Fibroblast of skin of abdomen (primary cell): ENCODE measurements at regions not wholly inside any gene's neighbourhood (a gene's known extent, or its start where the extent isn't known, plus 50 kb on each side); places are given as distances from the start of the nearest gene placed in this dataset.

ENCODE experiments used
- DNase-seq: peaks from one replicate; pipeline ENCODE4 v3.0.0-alpha.2; 2013

- DNase-seq, result no peak
Measured at GRCh38 chr6:134117409-134117808, 65.0 kb upstream of the SLC2A12 start.

DNA sequence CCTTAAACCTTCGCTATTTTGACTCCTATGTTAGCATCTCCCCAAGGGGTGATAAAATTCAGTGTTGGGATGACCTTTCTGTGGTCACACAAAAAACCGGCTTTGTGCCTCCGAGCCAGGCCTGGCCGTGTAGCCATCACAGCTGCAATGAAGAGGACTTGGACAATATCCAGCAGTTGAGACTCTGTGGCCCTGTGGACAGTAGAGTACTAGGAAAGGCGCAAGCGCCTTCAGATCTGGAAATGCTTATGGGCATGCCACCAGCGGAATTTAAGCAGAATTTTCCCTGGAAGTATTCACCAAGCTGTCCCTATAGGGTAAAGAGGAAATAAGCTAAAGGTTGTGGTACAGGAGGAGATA lies 63.3 kb upstream of the SLC2A12 start:
- no peak for DNase-seq

DNA sequence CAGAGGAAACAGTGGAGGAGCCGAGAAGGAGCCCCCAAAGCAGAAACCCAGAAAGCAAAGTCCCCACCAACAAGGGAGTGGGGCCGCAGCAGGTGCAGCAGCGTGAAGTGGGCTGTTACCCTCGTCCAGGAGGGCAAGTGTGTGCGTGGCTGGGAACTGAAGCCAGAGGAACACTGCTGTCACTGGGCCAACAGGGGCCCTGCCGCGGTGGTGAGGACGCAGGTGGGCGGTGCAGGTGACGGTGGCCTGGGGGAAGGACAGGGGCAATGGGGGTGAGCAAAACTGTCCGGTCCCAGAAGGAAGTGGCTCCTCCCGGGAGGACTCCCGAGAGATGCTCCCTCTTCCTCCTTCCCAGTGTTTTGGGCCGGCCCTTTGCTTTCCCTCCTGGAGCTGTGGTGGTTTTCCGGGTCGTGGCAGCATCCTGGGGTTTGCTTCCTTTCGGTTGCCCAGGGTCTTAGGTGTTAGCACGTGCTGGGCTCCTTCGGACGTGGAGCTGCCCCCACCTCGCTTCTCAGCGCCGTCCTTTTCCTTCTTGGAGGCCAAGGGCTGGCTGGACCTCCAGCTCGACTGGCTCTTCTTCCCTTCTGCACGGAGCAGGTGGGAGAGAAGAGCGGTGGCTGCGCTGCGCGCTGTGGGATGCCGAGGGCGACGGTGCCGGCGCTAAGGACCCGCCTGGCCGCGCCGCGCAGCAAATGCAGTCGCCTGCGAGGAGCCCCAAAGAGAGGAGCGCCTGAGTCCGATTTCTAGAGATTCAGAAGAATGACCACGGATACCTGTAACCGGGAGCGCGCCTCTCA lies 62.7 kb upstream of the SLC2A12 start:
- DNase-seq, result no peak

- no peak for DNase-seq
Measured at GRCh38 chr6:134114489-134114888, 62.1 kb upstream of the SLC2A12 start.

DNA sequence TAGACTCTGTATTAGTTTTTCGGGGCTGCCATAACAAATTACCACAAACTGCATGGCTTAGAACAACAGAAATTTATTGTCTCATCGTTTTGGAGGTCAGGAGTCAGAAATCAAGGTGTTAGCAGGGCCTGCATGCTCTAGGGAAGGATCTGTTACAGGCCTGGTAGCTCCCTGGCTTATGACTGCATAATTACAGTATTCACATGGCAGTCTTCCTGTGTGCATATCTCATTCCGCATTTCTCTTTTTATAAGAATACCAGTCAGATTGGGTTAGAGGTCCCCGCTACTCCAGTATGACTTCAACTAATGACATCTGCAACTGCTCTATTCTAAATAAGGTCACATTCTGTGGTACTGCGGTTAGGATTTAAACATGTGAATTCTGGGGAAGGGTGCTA lies 59.3 kb upstream of the SLC2A12 start:
- no peak for DNase-seq

DNA sequence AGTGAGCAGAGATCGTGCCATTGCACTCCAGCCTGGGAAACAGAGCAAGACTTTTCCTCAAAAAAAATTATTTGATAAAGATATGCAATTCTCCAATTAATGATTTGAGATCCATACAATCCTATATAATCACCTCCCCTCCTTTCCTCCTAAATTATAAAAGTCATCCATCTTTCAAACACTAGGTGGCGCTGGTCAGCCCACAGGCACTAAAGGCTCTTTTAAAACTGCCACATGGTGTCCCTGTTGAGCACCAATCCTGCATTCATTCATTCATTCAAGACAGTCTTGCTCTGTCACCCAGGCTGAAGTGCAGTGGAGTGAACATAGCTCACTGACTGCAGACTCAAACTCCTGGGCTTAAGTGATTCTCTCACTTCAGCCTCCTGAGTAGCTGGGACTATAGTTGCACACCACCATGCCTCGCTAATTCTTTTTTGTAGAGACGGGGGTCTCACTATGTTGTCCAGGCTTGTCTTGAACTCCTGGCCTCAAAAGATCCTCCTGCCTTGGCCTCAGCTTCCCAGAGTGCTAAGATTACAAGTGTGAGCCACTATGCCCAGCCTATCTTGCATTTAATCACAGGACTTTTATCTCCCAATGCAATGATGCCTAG lies 58.7 kb upstream of the SLC2A12 start:
- peak; percentile 55 for DNase-seq

- DNase-seq, result no peak
Measured at GRCh38 chr6:134106702-134107101, 54.3 kb upstream of the SLC2A12 start.

DNA sequence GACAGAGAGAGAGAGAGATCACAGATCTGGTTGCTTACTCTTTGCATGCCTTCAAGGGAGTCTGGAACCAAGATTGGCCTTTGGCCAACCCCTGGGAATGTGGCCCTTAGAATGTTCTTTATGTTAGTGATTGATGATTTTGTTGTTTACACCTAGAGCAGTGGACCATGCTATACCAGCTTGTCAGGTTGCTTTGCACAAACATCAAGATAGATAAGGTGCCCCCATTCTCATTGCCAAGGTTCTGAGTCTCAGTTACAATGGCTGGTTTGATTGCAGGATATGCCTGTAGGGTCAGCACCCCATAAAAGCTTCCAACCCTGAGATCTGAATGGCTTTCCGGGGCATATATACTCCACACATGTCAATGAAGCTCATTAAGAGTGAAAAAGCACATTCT lies 53.5 kb upstream of the SLC2A12 start:
- no peak for DNase-seq

GRCh38 chr6:134103006-134103405 lies 50.6 kb upstream of the SLC2A12 start:
- no peak for DNase-seq
